SK-N-MC (cell line): ENCODE measurements at regions not wholly inside any gene's neighbourhood (a gene's known extent, or its start where the extent isn't known, plus 50 kb on each side); places are given as distances from the start of the nearest gene placed in this dataset.

ENCODE experiments used
- EZH2 ChIP-seq: fragments of 200-600 bp; sonication (generic); IDR thresholded peaks from one replicate; pipeline ENCODE4 v1.6.1; 2017; ENCODE audit warnings: antibody characterized with exemption
- POLR2AphosphoS5 ChIP-seq: IDR thresholded peaks from 2 replicates; pipeline ENCODE4 v1.6.1; 2012; ENCODE audit warnings: mild to moderate bottlenecking, low read depth, low read length, borderline replicate concordance

DNA sequence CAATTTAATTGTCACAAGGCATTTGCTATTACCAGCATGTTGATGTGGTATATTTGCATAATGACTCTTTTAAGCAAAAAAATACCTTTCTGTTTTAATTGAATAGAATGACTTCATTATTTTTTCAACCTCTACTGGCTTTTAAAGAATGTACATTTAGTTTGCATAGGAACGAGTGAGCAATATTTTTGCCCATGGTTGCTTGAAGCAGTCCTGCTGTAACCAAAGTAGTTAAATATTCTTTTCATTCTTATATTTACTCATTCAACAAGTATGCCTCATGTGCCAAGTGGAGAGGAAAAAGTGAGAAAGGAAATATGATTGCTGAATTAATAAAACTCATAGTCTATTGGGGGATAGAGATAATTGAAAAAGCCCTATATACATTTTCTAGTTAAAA, 184.7 kb downstream of the DSEL start:
- TF ChIP-seq POLR2AphosphoS5: no peak
- TF ChIP-seq EZH2: no peak
